Uterus (tissue), 2 donors: ENCODE measurements at regions not wholly inside any gene's neighbourhood (a gene's known extent, or its start where the extent isn't known, plus 50 kb on each side); places are given as distances from the start of the nearest gene placed in this dataset.

Experiments used
- CTCF ChIP-seq, 4 experiments: fragments of 200-600 bp in 2 of 4; fragments of 450-650 bp in 2 of 4; sonication (generic) in 2 of 4; IDR thresholded peaks; one replicate each; pipeline ENCODE4 v1.5.1; 2016 to 2019; ENCODE audit warnings: antibody characterized with exemption in 4 of 4, mild to moderate bottlenecking in 2 of 4, moderate library complexity in 1 of 4
- POLR2A ChIP-seq, 2 donors: fragments of 450-650 bp; IDR thresholded peaks; one replicate each; pipeline ENCODE4 v1.6.1; 2016; ENCODE audit warnings: antibody characterized with exemption in 2 of 2, mild to moderate bottlenecking in 1 of 2, moderate library complexity in 1 of 2

GRCh38 chr9:1766042-1766441 lies 249.1 kb upstream of the SMARCA2 start:
- TF ChIP-seq CTCF (IDR thresholded peaks at IDR 0.05) (no peak), POLR2A (IDR thresholded peaks at IDR 0.05) (no peak)
